Caco-2 (cell line): ENCODE measurements at regions not wholly inside any gene's neighbourhood (a gene's known extent, or its start where the extent isn't known, plus 50 kb on each side); places are given as distances from the start of the nearest gene placed in this dataset.

Experiments
- BruUV-seq: library from RNA; stranded (reverse); fragments of 400-500 nt; replicated peaks from 2 replicates; lab custom pipeline; 2021; lab: Mats Ljungman, UMichigan
- CTCF ChIA-PET: fragments of 300-600 bp; sonication (Branson Sonifier 250); formaldehyde crosslinking; loops from one replicate; lab custom pipeline; 2022; ENCODE audit warnings: antibody characterized with exemption; lab: Charles Lee
- POLR2A ChIA-PET: fragments of 300-600 bp; sonication (Branson Sonifier 250); formaldehyde crosslinking; loops from one replicate; lab custom pipeline; 2022; ENCODE audit warnings: antibody characterized with exemption; lab: Charles Lee
- DNase-seq, 2 experiments: peaks; one replicate each; pipeline versions ENCODE4 v3.0.0 to v3.0.0-alpha.2; 2020 to 2022
- H3K27me3 ChIP-seq: replicated peaks from 2 replicates; pipeline ENCODE4 v1.6.0; 2011; ENCODE audit warnings: low read length; ENCODE audit not compliant: control insufficient read depth, insufficient read depth
- H3K36me3 ChIP-seq: 2 replicates; pipeline ENCODE4 v1.5.1; 2011; ENCODE audit warnings: low read length; ENCODE audit not compliant: control insufficient read depth, insufficient read depth
- H3K4me1 ChIP-seq: fragments of 250-450 bp; sonication (Bioruptor Pico); 2 replicates; pipeline ENCODE4 v1.5.1; 2020; ENCODE audit warnings: mild to moderate bottlenecking
- H3K4me3 ChIP-seq: 2 replicates; pipeline ENCODE4 v1.5.1; 2011; ENCODE audit warnings: low read depth, mild to moderate bottlenecking, control low read depth, low read length
- H3K9me3 ChIP-seq: fragments of 250-450 bp; sonication (Bioruptor Pico); 2 replicates; pipeline ENCODE4 v1.5.1; 2020; ENCODE audit warnings: mild to moderate bottlenecking, moderate library complexity
- H3K27ac Mint-ChIP-seq: one replicate; pipeline ENCODE4 v1.8.0; 2022; ENCODE audit warnings: mixed read lengths; ENCODE audit not compliant: unreplicated experiment
- H3K27me3 Mint-ChIP-seq: one replicate; pipeline ENCODE4 v1.8.0; 2022; ENCODE audit warnings: mixed read lengths; ENCODE audit not compliant: insufficient read depth, unreplicated experiment
- H3K36me3 Mint-ChIP-seq: one replicate; pipeline ENCODE4 v1.8.0; 2022; ENCODE audit warnings: mild to moderate bottlenecking, mixed read lengths; ENCODE audit not compliant: insufficient read depth, unreplicated experiment
- H3K4me1 Mint-ChIP-seq: one replicate; pipeline ENCODE4 v1.8.0; 2022; ENCODE audit warnings: low read depth, mixed read lengths; ENCODE audit not compliant: unreplicated experiment
- H3K4me3 Mint-ChIP-seq: one replicate; pipeline ENCODE4 v1.8.0; 2022; ENCODE audit warnings: mild to moderate bottlenecking, moderate library complexity, mixed read lengths; ENCODE audit not compliant: unreplicated experiment
- H3K9me3 Mint-ChIP-seq: one replicate; pipeline ENCODE4 v1.8.0; 2022; ENCODE audit warnings: mixed read lengths; ENCODE audit not compliant: unreplicated experiment
- intact Hi-C: fragments of 100-400 bp; cut with micrococcal nuclease; formaldehyde crosslinking; loops from one replicate; pipeline ENCODE4 v1.10.0; 2022; ENCODE audit not compliant: unreplicated experiment
- TF ChIP-seq, protein P1 (sequence below), 2 experiments: fragments of 200-600 bp in 1 of 2; IDR thresholded peaks; 1 replicate in 1 of 2; 2 replicates in 1 of 2; pipeline versions ENCODE4 v1.5.1 to v1.8.0; 2011 to 2022; ENCODE audit warnings: antibody characterized with exemption in 1 of 2, control low read depth in 1 of 2, inconsistent platforms in 1 of 2, low read depth in 1 of 2, low read length in 1 of 2, mild to moderate bottlenecking in 1 of 2, moderate library complexity in 1 of 2; ENCODE audit not compliant: insufficient read depth in 1 of 2, severe bottlenecking in 1 of 2, unreplicated experiment in 1 of 2

DNA sequence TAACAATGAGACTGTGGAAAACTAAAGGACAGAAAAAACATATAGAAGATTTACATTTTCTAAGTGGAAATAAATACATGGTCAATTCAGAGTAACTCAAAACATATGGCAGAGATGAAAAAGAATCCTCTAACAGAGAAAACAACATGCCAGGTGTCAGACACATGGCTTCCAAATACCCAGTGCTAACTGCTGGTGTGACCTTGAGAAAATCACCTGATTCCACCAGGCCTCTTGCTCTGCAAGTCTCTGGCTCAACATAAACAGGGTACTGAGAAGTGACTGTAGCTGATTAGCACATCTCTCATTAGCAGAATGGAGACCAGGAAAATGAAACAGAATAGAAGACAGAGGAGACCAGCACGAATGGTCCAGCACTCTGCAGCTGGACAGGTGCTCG lies 210.8 kb downstream of the HNMT start:
- Mint-ChIP-seq H3K27me3 (no peaks in the 10 kb centered on the region), H3K27ac (no peak overlapping the region), H3K4me1 (peaks cover 12% of the 10 kb centered on the region), H3K36me3 (no peaks in the 10 kb centered on the region), H3K9me3 (peaks cover 17% of the 10 kb centered on the region), H3K4me3 (no peak overlapping the region)
- H3K27me3 ChIP-seq = no peaks in the 10 kb centered on the region
- no peaks in the 10 kb centered on the region for H3K36me3 ChIP-seq
- intact Hi-C loops = loop anchor here (5.0 kb wide), 1 partner anchor 652 kb away; no protein-coding TSS in a partner anchor
- H3K9me3 ChIP-seq = peaks cover 4% of the 10 kb centered on the region; the same call in 1 of the 2 replicates
- CTCF ChIA-PET = no interaction called here
- no peak for DNase-seq
- peaks cover 3% of the 10 kb centered on the region; the same call in 1 of the 2 replicates for H3K4me1 ChIP-seq
- BruUV-seq = no TSS peak
- no peak overlapping the region for H3K4me3 ChIP-seq
- POLR2A ChIA-PET = interaction anchor here (0.5 to 0.6 kb wide), 2 partner anchors 16 to 211 kb away, joined by 3 read pairs; no protein-coding TSS in a partner anchor
- TF ChIP-seq, protein P1, sequence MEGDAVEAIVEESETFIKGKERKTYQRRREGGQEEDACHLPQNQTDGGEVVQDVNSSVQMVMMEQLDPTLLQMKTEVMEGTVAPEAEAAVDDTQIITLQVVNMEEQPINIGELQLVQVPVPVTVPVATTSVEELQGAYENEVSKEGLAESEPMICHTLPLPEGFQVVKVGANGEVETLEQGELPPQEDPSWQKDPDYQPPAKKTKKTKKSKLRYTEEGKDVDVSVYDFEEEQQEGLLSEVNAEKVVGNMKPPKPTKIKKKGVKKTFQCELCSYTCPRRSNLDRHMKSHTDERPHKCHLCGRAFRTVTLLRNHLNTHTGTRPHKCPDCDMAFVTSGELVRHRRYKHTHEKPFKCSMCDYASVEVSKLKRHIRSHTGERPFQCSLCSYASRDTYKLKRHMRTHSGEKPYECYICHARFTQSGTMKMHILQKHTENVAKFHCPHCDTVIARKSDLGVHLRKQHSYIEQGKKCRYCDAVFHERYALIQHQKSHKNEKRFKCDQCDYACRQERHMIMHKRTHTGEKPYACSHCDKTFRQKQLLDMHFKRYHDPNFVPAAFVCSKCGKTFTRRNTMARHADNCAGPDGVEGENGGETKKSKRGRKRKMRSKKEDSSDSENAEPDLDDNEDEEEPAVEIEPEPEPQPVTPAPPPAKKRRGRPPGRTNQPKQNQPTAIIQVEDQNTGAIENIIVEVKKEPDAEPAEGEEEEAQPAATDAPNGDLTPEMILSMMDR (IDR thresholded peaks at IDR 0.05; ENCODE audit: insufficient read depth in 1 of 2, low read depth in 1 of 2, low read length in 1 of 2, severe bottlenecking in 1 of 2, unreplicated experiment in 1 of 2) = no peak

DNA sequence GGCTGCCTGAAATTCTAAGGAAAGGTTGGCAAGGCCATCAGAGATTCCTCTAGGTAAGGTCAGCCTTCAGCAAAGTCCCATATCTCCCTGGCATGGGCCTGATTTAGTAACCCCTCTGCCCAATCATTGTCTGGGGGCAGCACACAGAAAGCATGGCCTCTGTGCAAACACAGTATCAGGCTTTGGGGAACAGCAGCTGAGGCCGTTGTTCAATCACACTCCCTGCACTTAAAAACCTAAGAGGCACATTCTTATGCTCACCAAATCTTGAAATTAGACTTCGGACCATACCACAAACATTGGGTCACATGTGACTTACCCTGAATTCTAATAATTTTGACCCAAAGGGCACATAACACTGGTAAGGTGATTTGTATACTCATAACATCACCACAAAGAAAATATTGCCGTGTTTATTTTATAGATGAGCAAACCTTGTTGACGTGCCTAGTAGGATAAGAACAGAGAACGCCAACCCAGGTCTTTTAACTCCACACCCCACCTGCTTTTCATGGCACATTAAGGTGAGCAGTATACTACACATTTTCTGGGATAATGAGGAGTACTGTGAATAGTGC lies 212.7 kb downstream of the HNMT start:
- Mint-ChIP-seq H3K4me1 (peaks cover 12% of the 10 kb centered on the region), H3K36me3 (no peaks in the 10 kb centered on the region), H3K4me3 (no peak overlapping the region), H3K9me3 (peaks cover 17% of the 10 kb centered on the region), H3K27ac (no peak overlapping the region), H3K27me3 (no peaks in the 10 kb centered on the region)
- ChIA-PET CTCF (no interaction called here), POLR2A (no interaction called here)
- DNase-seq = no peak
- Histone ChIP-seq H3K36me3 (no peaks in the 10 kb centered on the region), H3K4me1 (peaks cover 3% of the 10 kb centered on the region; the same call in 1 of the 2 replicates), H3K4me3 (no peak overlapping the region), H3K27me3 (no peaks in the 10 kb centered on the region), H3K9me3 (peaks cover 4% of the 10 kb centered on the region; the same call in 1 of the 2 replicates)
- no TSS peak for BruUV-seq
- intact Hi-C loops = loop anchor here (5.0 kb wide), 1 partner anchor 650 kb away; no protein-coding TSS in a partner anchor
- TF ChIP-seq, protein P1 (IDR thresholded peaks at IDR 0.05; ENCODE audit: insufficient read depth in 1 of 2, low read depth in 1 of 2, low read length in 1 of 2, severe bottlenecking in 1 of 2, unreplicated experiment in 1 of 2) = no peak

DNA sequence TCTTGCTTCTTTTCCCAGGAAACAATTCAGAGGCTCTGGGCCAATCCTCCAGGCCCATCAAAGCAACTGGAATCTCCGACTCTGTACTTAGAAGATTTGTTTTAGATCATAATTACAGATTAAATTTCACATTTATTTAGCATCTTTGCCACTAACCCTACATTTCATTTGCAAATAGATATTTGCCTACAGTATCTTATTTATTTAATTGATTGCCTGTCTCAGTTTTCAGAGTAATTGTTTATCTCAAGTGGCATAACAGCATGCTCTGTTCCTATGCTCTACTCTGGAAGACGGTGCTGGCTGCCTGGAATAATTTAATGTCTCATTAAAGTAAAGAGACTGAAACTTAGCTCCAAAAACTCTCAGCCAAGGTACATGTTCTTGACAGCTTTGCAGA lies 213.4 kb downstream of the HNMT start:
- Mint-ChIP-seq H3K27me3 (no peaks in the 10 kb centered on the region), H3K36me3 (no peaks in the 10 kb centered on the region)

More for the DNA sequence above, 213.4 kb downstream of the HNMT start:
- no TSS peak for BruUV-seq
- H3K9me3 Mint-ChIP-seq = peaks cover 17% of the 10 kb centered on the region
- peaks cover 16% of the 10 kb centered on the region for H3K4me1 Mint-ChIP-seq
- H3K4me3 Mint-ChIP-seq = no peak overlapping the region
- Histone ChIP-seq H3K4me3 (no peak overlapping the region), H3K27me3 (no peaks in the 10 kb centered on the region), H3K36me3 (no peaks in the 10 kb centered on the region), H3K4me1 (peaks cover 6% of the 10 kb centered on the region; the same call in 1 of the 2 replicates), H3K9me3 (peaks cover 4% of the 10 kb centered on the region; the same call in 1 of the 2 replicates)
- TF ChIP-seq, protein P1 (IDR thresholded peaks at IDR 0.05; ENCODE audit: insufficient read depth in 1 of 2, low read depth in 1 of 2, low read length in 1 of 2, severe bottlenecking in 1 of 2, unreplicated experiment in 1 of 2) = no peak
- no peak for DNase-seq
- ChIA-PET POLR2A (no interaction called here), CTCF (no interaction called here)
- intact Hi-C loops = loop anchor here (5.0 kb wide), 1 partner anchor 650 kb away; no protein-coding TSS in a partner anchor
- no peak overlapping the region for H3K27ac Mint-ChIP-seq
